Calu3 (cell line): ENCODE measurements at regions not wholly inside any gene's neighbourhood (a gene's known extent, or its start where the extent isn't known, plus 50 kb on each side); places are given as distances from the start of the nearest gene placed in this dataset.

Source experiments
- BruUV-seq: library from RNA; stranded (reverse); fragments of 400-500 nt; replicated peaks from 2 replicates; lab custom pipeline; 2021; lab: Mats Ljungman, UMichigan
- CTCF ChIA-PET: fragments of 300-600 bp; sonication (Branson Sonifier 250); formaldehyde crosslinking; loops from one replicate; lab custom pipeline; 2022; ENCODE audit warnings: antibody characterized with exemption; lab: Charles Lee
- DNase-seq: peaks from one replicate; pipeline ENCODE4 v3.0.0; 2022
- H3K27ac Mint-ChIP-seq: one replicate; pipeline ENCODE4 v1.8.0; 2022; ENCODE audit warnings: mixed read lengths; ENCODE audit not compliant: unreplicated experiment
- H3K27me3 Mint-ChIP-seq: one replicate; pipeline ENCODE4 v1.8.0; 2022; ENCODE audit warnings: mixed read lengths; ENCODE audit not compliant: unreplicated experiment
- H3K36me3 Mint-ChIP-seq: one replicate; pipeline ENCODE4 v1.8.0; 2022; ENCODE audit warnings: mild to moderate bottlenecking, moderate library complexity, mixed read lengths; ENCODE audit not compliant: insufficient read depth, unreplicated experiment
- H3K4me1 Mint-ChIP-seq: one replicate; pipeline ENCODE4 v1.8.0; 2022; ENCODE audit warnings: mild to moderate bottlenecking, low read depth, mixed read lengths; ENCODE audit not compliant: unreplicated experiment
- H3K4me3 Mint-ChIP-seq: one replicate; pipeline ENCODE4 v1.8.0; 2022; ENCODE audit warnings: mild to moderate bottlenecking, low read depth, moderate library complexity, mixed read lengths; ENCODE audit not compliant: unreplicated experiment
- H3K9me3 Mint-ChIP-seq: one replicate; pipeline ENCODE4 v1.8.0; 2022; ENCODE audit warnings: low read depth, mixed read lengths; ENCODE audit not compliant: unreplicated experiment
- CTCF ChIP-seq: fragments of 200-600 bp; IDR thresholded peaks from one replicate; pipeline ENCODE4 v1.8.0; 2022; ENCODE audit warnings: antibody characterized with exemption; ENCODE audit not compliant: unreplicated experiment
- intact Hi-C: fragments of 100-400 bp; cut with micrococcal nuclease; formaldehyde crosslinking; loops from one replicate; pipeline ENCODE4 v1.10.0; 2022; ENCODE audit not compliant: unreplicated experiment

- TF ChIP-seq CTCF: no peak
- no peaks in the 10 kb centered on the region for H3K27me3 Mint-ChIP-seq
- intact Hi-C loops: no loop called here
- H3K4me3 Mint-ChIP-seq: no peak overlapping the region
- CTCF ChIA-PET: no interaction called here
- no peak for DNase-seq
- no peaks in the 10 kb centered on the region for H3K4me1 Mint-ChIP-seq
- peaks cover 5% of the 10 kb centered on the region for H3K36me3 Mint-ChIP-seq
- no TSS peak for BruUV-seq
- no peaks in the 10 kb centered on the region for H3K9me3 Mint-ChIP-seq
- H3K27ac Mint-ChIP-seq: no peak overlapping the region
These were observed 99.4 kb upstream of the TRIB2 start for GRCh38 chr2:12617366-12617765.

- no peak for TF ChIP-seq CTCF
- H3K4me3 Mint-ChIP-seq: no peak overlapping the region
- no peaks in the 10 kb centered on the region for H3K27me3 Mint-ChIP-seq
- no peaks in the 10 kb centered on the region for H3K4me1 Mint-ChIP-seq
- no peaks in the 10 kb centered on the region for H3K9me3 Mint-ChIP-seq
- peaks cover 5% of the 10 kb centered on the region for H3K36me3 Mint-ChIP-seq
- CTCF ChIA-PET: no interaction called here
- intact Hi-C loops: no loop called here
- BruUV-seq: no TSS peak
- DNase-seq: no peak
- H3K27ac Mint-ChIP-seq: no peak overlapping the region
These were observed 98.9 kb upstream of the TRIB2 start for GRCh38 chr2:12617853-12618252.

- intact Hi-C loops: no loop called here
- no peak for TF ChIP-seq CTCF
- Mint-ChIP-seq H3K27ac (no peak overlapping the region), H3K27me3 (no peaks in the 10 kb centered on the region), H3K4me3 (no peak overlapping the region), H3K4me1 (no peaks in the 10 kb centered on the region), H3K9me3 (no peaks in the 10 kb centered on the region), H3K36me3 (peaks cover 5% of the 10 kb centered on the region)
- CTCF ChIA-PET: no interaction called here
- BruUV-seq: no TSS peak
- no peak for DNase-seq
These were observed 98.2 kb upstream of the TRIB2 start for GRCh38 chr2:12618576-12618975.

GRCh38 chr2:12619975-12620374 is 96.8 kb upstream of the TRIB2 start:
- no peak overlapping the region for H3K27ac Mint-ChIP-seq
- no peaks in the 10 kb centered on the region for H3K4me1 Mint-ChIP-seq
- DNase-seq: no peak
- no peak overlapping the region for H3K4me3 Mint-ChIP-seq
- no peaks in the 10 kb centered on the region for H3K27me3 Mint-ChIP-seq
- H3K9me3 Mint-ChIP-seq: no peaks in the 10 kb centered on the region
- CTCF ChIA-PET: no interaction called here
- BruUV-seq: no TSS peak
- intact Hi-C loops: no loop called here
- TF ChIP-seq CTCF: no peak
- H3K36me3 Mint-ChIP-seq: peaks cover 5% of the 10 kb centered on the region
